B cell (primary cell): ENCODE measurements at regions not wholly inside any gene's neighbourhood (a gene's known extent, or its start where the extent isn't known, plus 50 kb on each side); places are given as distances from the start of the nearest gene placed in this dataset.

Experiments used
- ATAC-seq: fragments of 200-7000 bp; cut with Tn5 transposase; one replicate; pipeline ENCODE4 v1.10.0; 2021; ENCODE audit warnings: low read depth, mild to moderate bottlenecking, moderate number of reproducible peaks, moderate library complexity
- CTCF ChIA-PET: fragments of 350-600 bp; sonication (Branson Sonifier 250); formaldehyde crosslinking; loops from one replicate; lab custom pipeline; 2021; ENCODE audit warnings: antibody characterized with exemption, inconsistent platforms; lab: Charles Lee
- POLR2A ChIA-PET: fragments of 350-600 bp; sonication (Branson Sonifier 250); formaldehyde crosslinking; loops from one replicate; lab custom pipeline; 2021; ENCODE audit warnings: antibody characterized with exemption; lab: Charles Lee
- DNase-seq: peaks from one replicate; pipeline ENCODE4 v3.0.0; 2013
- H2AFZ ChIP-seq: 2 replicates; pipeline ENCODE4 v1.6.1; 2012; ENCODE audit warnings: mild to moderate bottlenecking, low read depth, low read length; ENCODE audit not compliant: insufficient read depth, poor library complexity, severe bottlenecking
- H3K27ac ChIP-seq, 2 donors: 1 replicate in 1 of 2; 2 replicates in 1 of 2; pipeline ENCODE4 v1.5.1; 2012 to 2013; ENCODE audit warnings: low read length in 2 of 2, mild to moderate bottlenecking in 2 of 2, moderate library complexity in 1 of 2
- H3K27me3 ChIP-seq, 4 experiments: fragments of 200-600 bp in 1 of 4; sonication (generic) in 1 of 4; replicated peaks in 1 of 4; 1 replicate in 2 of 4; 2 replicates in 2 of 4; pipeline versions ENCODE4 v1.6.1 to v1.7.0; 2013 to 2016; ENCODE audit warnings: low read length in 3 of 4, mild to moderate bottlenecking in 2 of 4, mixed read lengths in 1 of 4, moderate library complexity in 1 of 4; ENCODE audit not compliant: insufficient read depth in 4 of 4, control insufficient read depth in 3 of 4; ENCODE audit errors: control extremely low read depth in 1 of 4
- H3K36me3 ChIP-seq, 2 experiments: replicated peaks in 1 of 2; 1 replicate in 1 of 2; 2 replicates in 1 of 2; pipeline versions ENCODE4 v1.6.1 to v1.7.1; 2013; ENCODE audit warnings: low read length in 1 of 2; ENCODE audit not compliant: insufficient read depth in 2 of 2, control insufficient read depth in 1 of 2; ENCODE audit errors: control extremely low read depth in 1 of 2, extremely low read depth in 1 of 2
- H3K4me1 ChIP-seq, 2 donors: fragments of 200-600 bp in 1 of 2; sonication (generic) in 1 of 2; 1 replicate in 1 of 2; 2 replicates in 1 of 2; pipeline versions ENCODE4 v1.5.1 to v1.6.1; 2013 to 2017; ENCODE audit warnings: low read length in 2 of 2; ENCODE audit not compliant: control insufficient read depth in 2 of 2, insufficient read depth in 2 of 2
- H3K4me2 ChIP-seq: replicated peaks from 2 replicates; pipeline ENCODE3; 2012; ENCODE audit warnings: mild to moderate bottlenecking, low read depth, low read length; ENCODE audit not compliant: poor library complexity, severe bottlenecking
- H3K4me3 ChIP-seq, 5 experiments: fragments of 200-600 bp in 1 of 5; sonication (generic) in 1 of 5; 1 replicate in 3 of 5; 2 replicates in 2 of 5; pipeline versions ENCODE4 v1.5.1 to v1.7.0; 2011 to 2016; ENCODE audit warnings: low read length in 4 of 5, mild to moderate bottlenecking in 4 of 5, low read depth in 2 of 5, control low read depth in 1 of 5, moderate library complexity in 1 of 5; ENCODE audit not compliant: insufficient read depth in 1 of 5; ENCODE audit errors: control extremely low read depth in 1 of 5, extremely low read depth in 1 of 5
- H3K79me2 ChIP-seq: fragments of 200-600 bp; sonication (generic); one replicate; pipeline ENCODE4 v1.6.0; 2016; ENCODE audit warnings: low read length; ENCODE audit not compliant: control insufficient read depth, insufficient read depth
- H3K9ac ChIP-seq: fragments of 200-600 bp; sonication (generic); 2 replicates; pipeline ENCODE4 v1.6.1; 2017; ENCODE audit warnings: mild to moderate bottlenecking, low read length, moderate library complexity
- H3K9me3 ChIP-seq, 3 donors: one replicate each; pipeline versions ENCODE4 v1.6.1 to v1.7.1; 2013; ENCODE audit warnings: low read length in 2 of 3; ENCODE audit not compliant: control insufficient read depth in 2 of 3, insufficient read depth in 1 of 3; ENCODE audit errors: control extremely low read depth in 1 of 3
- H4K20me1 ChIP-seq: 2 replicates; pipeline ENCODE4 v1.6.0; 2012; ENCODE audit warnings: mild to moderate bottlenecking, low read length; ENCODE audit not compliant: insufficient read depth, control insufficient read depth, poor library complexity, severe bottlenecking
- H3K27ac Mint-ChIP-seq: one replicate; pipeline ENCODE4 v1.8.0; 2021; ENCODE audit warnings: mixed read lengths
- H3K27me3 Mint-ChIP-seq: one replicate; pipeline ENCODE4 v1.8.0; 2021; ENCODE audit warnings: mixed read lengths
- H3K4me1 Mint-ChIP-seq: one replicate; pipeline ENCODE4 v1.8.0; 2021; ENCODE audit warnings: mixed read lengths
- H3K4me3 Mint-ChIP-seq: one replicate; pipeline ENCODE4 v1.8.0; 2021; ENCODE audit warnings: mixed read lengths
- H3K9me3 Mint-ChIP-seq: one replicate; pipeline ENCODE4 v1.8.0; 2022; ENCODE audit warnings: mixed read lengths; ENCODE audit not compliant: insufficient read depth
- CTCF ChIP-seq: fragments of 200-600 bp; IDR thresholded peaks from one replicate; pipeline ENCODE4 v1.8.0; 2022; ENCODE audit warnings: antibody characterized with exemption, mild to moderate bottlenecking
- EZH2 ChIP-seq: IDR thresholded peaks from 2 replicates; pipeline ENCODE4 v1.6.1; 2012; ENCODE audit warnings: borderline replicate concordance, low read depth, mild to moderate bottlenecking, moderate library complexity, low read length; ENCODE audit not compliant: insufficient read depth, poor library complexity, severe bottlenecking
- WGBS: methylation state at CpG from one replicate; pipeline ENCODE4 v1.1.5; 2013; ENCODE audit warnings: missing lambda C conversion rate; ENCODE audit not compliant: insufficient coverage; 5-methylcytosine and 5-hydroxymethylcytosine counted together
- intact Hi-C: fragments of 100-400 bp; cut with micrococcal nuclease; formaldehyde crosslinking; loops from one replicate; pipeline ENCODE4 v1.10.0; 2022

- no peaks in the 10 kb centered on the region for H3K79me2 ChIP-seq
- H3K36me3 ChIP-seq, result no peaks in the 10 kb centered on the region
- ATAC-seq (no peak), DNase-seq (no peak)
- no peaks in the 10 kb centered on the region for H3K4me1 ChIP-seq
- H3K9me3 ChIP-seq, result peaks cover 0 to 4% (median 0%) of the 10 kb centered on the region in 3 donors
- 95% methylated on average over 29 of the region's 29 CpGs for WGBS
- H3K4me2 ChIP-seq, result no peak overlapping the region
- Mint-ChIP-seq H3K27me3 (peaks cover 3% of the 10 kb centered on the region), H3K27ac (no peak overlapping the region), H3K9me3 (no peaks in the 10 kb centered on the region), H3K4me3 (no peak overlapping the region), H3K4me1 (peaks cover 11% of the 10 kb centered on the region)
- H3K4me3 ChIP-seq, result no peak overlapping the region
- TF ChIP-seq CTCF (no peak), EZH2 (no peak)
- intact Hi-C loops, result no loop called here
- ChIA-PET POLR2A (no interaction called here), CTCF (no interaction called here)
- H3K9ac ChIP-seq, result no peak overlapping the region
- H2AFZ ChIP-seq, result no peak overlapping the region
- H3K27me3 ChIP-seq, result peaks cover 0 to 3% (median 0%) of the 10 kb centered on the region in 4 experiments
- no peak overlapping the region for H3K27ac ChIP-seq
- no peaks in the 10 kb centered on the region for H4K20me1 ChIP-seq
Observed at GRCh38 chr4:42345962-42346544, 51.2 kb upstream of the SHISA3 start.

GRCh38 chr4:42347076-42347475, 50.2 kb upstream of the SHISA3 start:
- ChIA-PET CTCF (no interaction called here), POLR2A (no interaction called here)
- no peaks in the 10 kb centered on the region for H3K9me3 Mint-ChIP-seq

More at GRCh38 chr4:42347076-42347475, 50.2 kb upstream of the SHISA3 start:
- H3K27ac Mint-ChIP-seq, result no peak overlapping the region
- no peak overlapping the region for H2AFZ ChIP-seq
- no peaks in the 10 kb centered on the region for H3K79me2 ChIP-seq
- H3K36me3 ChIP-seq, result no peaks in the 10 kb centered on the region
- ATAC-seq (no peak), DNase-seq (no peak)
- H3K4me3 ChIP-seq, result no peak overlapping the region
- 97% methylated on average over 10 of the region's 10 CpGs for WGBS
- H3K4me1 Mint-ChIP-seq, result peaks cover 11% of the 10 kb centered on the region
- H3K9ac ChIP-seq, result no peak overlapping the region
- TF ChIP-seq EZH2 (no peak), CTCF (no peak)
- peaks cover 0 to 3% (median 0%) of the 10 kb centered on the region in 4 experiments for H3K27me3 ChIP-seq
- no peaks in the 10 kb centered on the region for H3K4me1 ChIP-seq
- intact Hi-C loops, result no loop called here
- H3K9me3 ChIP-seq, result peaks cover 0 to 4% (median 0%) of the 10 kb centered on the region in 3 donors
- H4K20me1 ChIP-seq, result no peaks in the 10 kb centered on the region
- H3K4me3 Mint-ChIP-seq, result no peak overlapping the region
- no peak overlapping the region for H3K4me2 ChIP-seq
- peaks cover 8% of the 10 kb centered on the region for H3K27me3 Mint-ChIP-seq
- no peak overlapping the region for H3K27ac ChIP-seq
